Activated effector memory CD4-positive, alpha-beta T cell treated with Interleukin-2 at 50 U/mL for 16 hours (primary cell): ENCODE measurements at regions not wholly inside any gene's neighbourhood (a gene's known extent, or its start where the extent isn't known, plus 50 kb on each side); places are given as distances from the start of the nearest gene placed in this dataset.

Experiments used
- DNase-seq: peaks from one replicate; pipeline ENCODE4 v3.0.0-alpha.2; 2020

GRCh38 chr3:31405515-31405914, 127.2 kb upstream of the STT3B start:
- DNase-seq, result no peak

DNA sequence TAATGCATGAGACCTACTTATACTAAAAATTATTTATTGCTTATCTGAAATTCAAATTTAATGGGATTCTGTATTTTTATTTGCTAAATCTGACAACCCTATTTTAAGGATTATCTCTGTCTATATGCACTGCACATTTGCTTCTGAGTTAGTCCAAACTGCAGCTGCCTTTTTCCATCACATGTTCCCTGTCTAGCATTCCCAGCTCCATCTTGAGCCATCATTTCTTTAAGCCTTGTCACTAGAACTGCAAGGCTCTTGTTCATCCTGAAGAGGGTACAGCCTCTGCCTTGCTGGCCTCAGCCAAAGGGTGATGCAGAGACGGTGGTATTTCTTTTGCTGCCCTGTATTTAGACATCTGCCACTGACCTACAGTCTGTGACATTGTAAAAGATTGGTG, 125.8 kb upstream of the STT3B start:
- no peak for DNase-seq

- DNase-seq, result no peak
Measured at GRCh38 chr3:31407665-31408064, 125.1 kb upstream of the STT3B start.

DNA sequence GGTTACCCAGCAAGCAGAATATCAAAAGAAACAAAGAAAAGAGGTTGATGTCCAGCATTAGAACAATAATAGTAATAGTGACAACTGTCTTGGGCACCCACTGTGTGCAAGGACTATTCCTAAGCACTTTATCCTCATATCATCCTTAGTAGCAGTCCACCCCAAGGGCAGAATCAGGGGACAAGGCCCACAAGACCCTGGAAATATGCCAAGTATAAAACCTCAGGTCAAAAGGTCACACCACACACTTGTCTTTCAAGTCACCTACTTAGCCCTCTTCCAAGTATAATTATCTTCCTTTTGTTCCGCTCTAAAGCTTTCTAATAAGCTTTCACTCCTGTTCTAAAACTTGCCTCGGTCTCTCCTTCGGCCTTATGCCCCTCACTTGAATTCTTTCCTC, 124.0 kb upstream of the STT3B start:
- no peak for DNase-seq

DNA sequence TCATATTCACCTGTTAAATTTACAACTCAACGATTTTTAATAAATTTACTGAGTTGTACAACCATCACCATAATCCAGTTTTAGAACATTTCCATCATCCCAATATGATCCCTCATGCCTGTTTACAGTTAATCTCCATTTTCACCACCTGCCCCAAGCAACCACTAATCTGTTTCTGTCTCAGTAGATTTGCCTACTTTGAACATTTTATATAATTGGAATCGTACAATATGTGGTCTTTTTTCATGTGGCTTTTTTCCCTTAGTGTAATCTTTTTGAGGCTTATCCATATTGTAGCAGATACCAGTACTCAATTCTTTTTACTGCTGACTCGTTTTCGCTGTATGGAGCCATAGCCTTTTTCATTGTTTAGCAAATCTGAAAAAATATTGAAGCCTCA, 123.3 kb upstream of the STT3B start:
- no peak for DNase-seq

- DNase-seq, result no peak
Measured at GRCh38 chr3:31409866-31410265, 122.9 kb upstream of the STT3B start.

GRCh38 chr3:31410411-31410810, 122.3 kb upstream of the STT3B start:
- DNase-seq, result no peak

- DNase-seq, result no peak
Measured at GRCh38 chr3:31412832-31413231, 119.9 kb upstream of the STT3B start.

DNA sequence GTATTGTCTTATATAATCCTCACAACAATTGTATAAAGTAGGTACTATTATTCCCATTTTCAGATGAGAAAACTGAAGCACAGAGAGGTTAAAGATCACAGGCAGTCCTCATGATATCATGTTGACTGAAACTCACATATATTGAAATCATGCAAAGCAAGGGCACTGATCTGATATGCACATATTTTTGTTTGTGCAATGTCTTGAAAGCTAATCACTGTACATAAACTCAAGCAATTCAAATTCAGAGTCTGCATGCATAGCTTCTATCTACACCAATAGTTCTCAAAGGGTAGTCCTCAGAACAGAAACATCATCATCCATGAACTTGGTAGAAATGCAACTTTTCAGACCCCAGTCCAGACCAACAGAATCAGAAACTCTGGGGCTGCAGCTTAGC, 119.2 kb upstream of the STT3B start:
- DNase-seq, result no peak

DNA sequence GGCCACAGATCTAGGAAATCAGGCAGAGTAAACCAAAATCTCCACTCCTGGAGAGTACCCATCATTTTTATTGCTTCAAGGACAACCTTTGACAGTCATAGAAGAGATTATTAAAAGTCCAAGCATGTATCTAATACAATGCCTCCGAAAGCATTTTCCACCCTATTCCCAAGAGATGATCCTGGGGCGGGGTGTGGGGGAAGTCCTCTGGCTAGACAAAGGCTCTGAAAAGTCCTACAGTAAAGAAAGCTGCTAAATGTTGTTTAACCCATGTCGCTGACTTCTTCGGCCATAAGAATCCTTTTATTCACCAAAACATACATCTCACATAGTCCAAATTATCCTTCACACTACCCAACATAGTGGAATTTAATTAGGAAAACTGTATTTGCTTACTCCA, 115.7 kb upstream of the STT3B start:
- DNase-seq, result no peak

GRCh38 chr3:31417486-31417885, 115.2 kb upstream of the STT3B start:
- DNase-seq, result no peak

- DNase-seq, result no peak
Measured at GRCh38 chr3:31420311-31420710, 112.4 kb upstream of the STT3B start.

DNA sequence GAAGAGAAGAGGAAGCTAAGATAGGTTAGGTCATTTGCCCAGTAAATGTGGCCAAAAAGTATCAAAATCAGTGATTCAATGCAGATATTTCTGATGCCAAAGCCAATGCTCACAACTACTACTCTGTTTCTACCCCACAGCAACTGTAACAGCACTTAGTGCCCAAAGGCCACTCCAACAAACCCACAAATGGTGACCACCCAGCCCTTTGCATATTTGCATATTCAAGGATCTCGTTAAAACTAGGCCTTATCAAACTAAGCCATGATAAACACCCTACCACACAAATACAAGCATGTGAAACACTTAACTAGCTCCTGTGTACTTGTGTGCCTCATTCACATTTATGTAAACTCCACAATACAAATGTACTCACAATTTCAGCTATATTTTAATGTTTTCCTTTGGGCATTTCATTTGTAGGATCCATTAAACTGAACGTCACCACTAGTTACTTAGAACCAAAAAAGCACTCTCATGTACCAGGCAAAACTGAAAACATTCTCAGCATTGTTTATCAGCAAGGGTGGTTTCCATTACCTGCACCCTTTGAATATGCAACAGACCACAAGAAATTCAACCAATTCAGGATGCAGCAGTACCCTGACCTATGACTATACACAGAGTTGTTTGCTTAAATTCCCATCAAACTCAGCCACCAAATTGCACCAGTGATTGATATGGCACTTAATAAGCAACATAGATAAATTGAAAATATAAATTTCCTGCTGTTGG, 111.2 kb upstream of the STT3B start:
- DNase-seq, result no peak

GRCh38 chr3:31422237-31422636, 110.5 kb upstream of the STT3B start:
- no peak for DNase-seq

GRCh38 chr3:31423482-31423881, 109.2 kb upstream of the STT3B start:
- no peak for DNase-seq

DNA sequence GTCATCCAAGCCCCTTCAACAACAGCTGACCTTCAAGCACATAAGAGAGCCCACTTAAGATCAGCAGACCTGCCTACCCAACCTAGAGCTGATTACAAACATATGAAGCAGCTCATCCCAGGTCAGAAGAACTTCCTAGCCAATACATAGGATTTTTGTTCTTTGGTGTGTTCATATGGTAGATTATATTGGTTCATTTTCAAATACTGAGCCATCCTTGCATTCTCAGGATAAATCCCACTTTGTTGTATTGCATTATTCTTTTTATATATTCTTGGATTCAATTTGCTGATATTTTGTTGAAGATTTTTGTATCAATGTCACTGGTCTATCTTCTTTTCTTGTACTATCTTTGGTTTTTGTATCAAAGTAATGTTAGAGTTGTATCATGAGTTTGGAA, 107.3 kb upstream of the STT3B start:
- DNase-seq, result no peak

DNA sequence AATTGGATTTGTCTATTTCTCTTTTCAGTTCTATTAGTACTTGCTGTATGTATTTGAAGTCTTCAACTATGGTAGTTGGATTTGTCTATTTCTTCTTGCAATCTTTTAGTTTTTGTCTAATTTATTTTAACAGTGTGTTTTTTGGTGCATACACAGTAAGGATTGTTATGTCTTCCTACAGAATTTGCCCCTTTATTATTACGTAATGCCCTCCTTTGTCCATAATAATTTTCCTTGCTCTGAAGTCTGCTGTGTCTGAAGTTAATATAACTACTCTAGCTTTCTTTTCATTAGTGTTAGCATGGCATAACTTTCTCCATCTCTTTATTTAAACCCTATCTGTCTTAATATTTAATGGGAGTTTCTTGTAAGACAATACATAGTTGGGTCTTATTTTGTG, 105.1 kb upstream of the STT3B start:
- no peak for DNase-seq

DNA sequence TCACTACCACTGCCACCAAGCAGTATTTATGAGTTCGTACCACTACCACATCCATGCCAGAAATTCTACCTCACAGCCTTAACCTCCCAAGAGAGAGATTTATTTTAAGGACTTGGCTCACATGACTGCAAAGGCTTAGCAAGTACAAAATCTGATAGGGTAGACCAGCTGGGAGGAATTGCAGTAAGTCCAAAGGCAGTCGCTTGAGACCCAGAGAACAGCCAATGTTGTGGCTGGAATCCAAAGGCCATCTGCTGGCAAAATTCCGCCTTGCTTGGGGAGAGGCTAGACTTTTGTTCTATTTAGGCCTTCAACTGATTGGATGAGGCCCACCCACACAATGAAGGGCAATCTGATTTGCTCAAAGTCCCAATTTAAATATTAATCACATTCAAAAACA, 101.4 kb upstream of the STT3B start:
- no peak for DNase-seq

DNA sequence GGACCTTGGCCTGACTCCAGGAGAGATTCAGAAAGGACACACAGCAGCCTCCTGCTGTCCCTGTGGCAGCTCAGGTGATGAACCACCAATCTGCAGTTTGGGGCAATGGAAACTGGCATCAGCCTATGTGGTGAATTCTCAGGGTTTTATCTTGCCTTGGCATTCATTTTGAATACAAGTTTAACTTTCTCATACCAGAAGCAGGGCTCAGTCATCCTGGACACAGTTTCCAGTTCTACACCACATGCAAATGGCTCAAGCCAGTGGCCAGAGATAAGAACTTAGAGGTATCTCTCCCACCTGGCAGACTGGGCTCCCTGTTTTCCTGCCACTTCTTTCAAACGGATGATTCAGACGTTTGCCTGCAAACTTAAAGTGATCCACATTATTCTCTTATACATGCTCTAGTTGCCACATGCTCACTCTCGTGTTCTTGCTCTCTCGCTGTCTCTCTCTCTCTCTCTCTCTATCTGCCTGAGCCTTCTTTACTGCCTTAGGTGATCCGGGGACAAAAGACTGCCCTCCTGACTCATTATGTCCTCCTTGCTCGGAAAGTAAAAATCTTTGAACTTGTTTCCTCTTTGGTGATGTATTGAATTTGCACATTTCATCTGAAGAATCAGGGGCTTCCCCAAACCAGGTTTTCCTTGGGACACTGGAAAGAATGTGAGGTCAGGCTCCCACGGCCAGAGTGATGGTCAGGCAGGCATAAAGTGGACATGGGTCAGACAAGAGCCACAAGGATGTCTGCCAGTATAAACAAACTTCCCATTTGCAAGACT, 99.6 kb upstream of the STT3B start:
- DNase-seq, result no peak

DNA sequence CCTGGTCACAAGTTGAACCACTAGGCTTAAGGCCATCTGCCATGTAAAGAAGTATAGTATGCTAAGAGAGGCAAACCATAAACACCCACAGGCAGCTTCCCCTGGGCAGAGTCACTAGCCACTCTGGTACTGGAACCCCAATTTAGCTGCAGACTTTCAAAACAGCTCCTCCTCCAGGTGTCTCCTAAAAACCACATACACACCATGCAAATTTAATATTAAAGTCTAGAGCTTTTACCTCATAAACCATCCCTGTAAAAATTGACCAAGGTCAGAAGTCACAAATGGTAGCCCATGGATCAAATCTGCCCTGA, 99.1 kb upstream of the STT3B start:
- no peak for DNase-seq

DNA sequence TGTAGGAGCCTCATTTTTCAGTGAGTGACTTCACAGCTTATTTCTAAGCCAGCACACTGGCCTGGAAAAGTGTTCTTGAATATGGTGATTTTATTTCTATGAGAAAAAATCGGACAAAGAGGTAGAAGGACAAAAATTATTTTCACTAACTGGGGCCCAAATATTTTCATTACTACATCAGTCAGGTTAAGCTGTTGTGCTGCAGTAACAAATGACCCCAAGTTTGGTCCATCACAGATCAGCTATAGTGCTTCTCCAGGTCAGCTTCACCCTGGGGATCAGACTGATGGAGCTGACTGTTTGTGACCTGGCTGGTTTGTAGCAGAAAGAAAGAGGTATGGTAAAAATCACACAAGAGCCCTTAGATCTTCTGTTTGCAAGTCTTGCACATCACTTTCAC, 97.9 kb upstream of the STT3B start:
- DNase-seq, result no peak

- DNase-seq, result no peak
Measured at GRCh38 chr3:31436830-31437229, 95.9 kb upstream of the STT3B start.

DNA sequence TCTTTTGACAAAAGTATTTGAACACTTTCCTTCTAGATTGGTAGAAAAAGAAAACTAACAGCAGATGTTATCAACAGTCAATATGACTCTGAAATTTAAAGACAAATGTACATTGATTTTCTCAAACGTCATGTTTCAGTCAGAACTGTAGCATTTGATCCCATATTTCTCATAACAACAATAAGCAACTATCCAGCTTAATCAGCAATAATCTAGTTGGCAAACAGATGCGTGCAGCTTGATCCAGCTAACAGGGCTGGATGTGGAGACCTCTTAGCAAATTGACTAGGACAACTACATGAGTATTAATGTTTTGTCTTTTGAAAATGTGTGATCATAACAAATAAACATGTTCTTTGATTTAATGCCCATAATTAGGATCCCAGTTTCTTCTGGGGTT, 94.0 kb upstream of the STT3B start:
- DNase-seq, result no peak

- DNase-seq, result no peak
Measured at GRCh38 chr3:31439890-31440750, 92.6 kb upstream of the STT3B start.
